NOMO-1 treated with DMSO at 0.1 percent for 48 hours (cell line): ENCODE measurements at regions not wholly inside any gene's neighbourhood (a gene's known extent, or its start where the extent isn't known, plus 50 kb on each side); places are given as distances from the start of the nearest gene placed in this dataset.
A peak's percentile ranks its signal among the peaks of the same experiment; 100 is the strongest.
"Not testable (repeated sequence)": the region's sequence is repeated elsewhere in the genome, so short reads cannot be mapped to it uniquely, and the experiment has no call there.

Experiments
- DNase-seq: peaks from one replicate; lab custom pipeline; 2025; ENCODE audit not compliant: unreplicated experiment; lab: John Stamatoyannopoulos, UW

- no peak for DNase-seq
Measured at GRCh38 chr4:79223993-79224776, 101.7 kb downstream of the NAA11 start.

GRCh38 chr4:79217025-79217424 lies 108.8 kb downstream of the NAA11 start:
- no peak for DNase-seq

- no peak for DNase-seq
Measured at GRCh38 chr4:79213702-79214101, 112.2 kb downstream of the NAA11 start.

- no peak for DNase-seq
Measured at GRCh38 chr4:79213010-79213409, 112.9 kb downstream of the NAA11 start.

- DNase-seq = no peak
Measured at GRCh38 chr4:79212311-79212710, 113.5 kb downstream of the NAA11 start.

GRCh38 chr4:79211490-79211889 lies 114.4 kb downstream of the NAA11 start:
- no peak for DNase-seq

GRCh38 chr4:79210636-79211049 lies 115.2 kb downstream of the NAA11 start:
- DNase-seq = no peak

- DNase-seq = peak; percentile 23
Measured at GRCh38 chr4:79209822-79210635, 115.8 kb downstream of the NAA11 start.

GRCh38 chr4:79209081-79209480 lies 116.8 kb downstream of the NAA11 start:
- no peak for DNase-seq

GRCh38 chr4:79207281-79207680 lies 118.6 kb downstream of the NAA11 start:
- no peak for DNase-seq

- DNase-seq = no peak
Measured at GRCh38 chr4:79206660-79207059, 119.2 kb downstream of the NAA11 start.

- DNase-seq = no peak
Measured at GRCh38 chr4:79205121-79205520, 120.7 kb downstream of the NAA11 start.

GRCh38 chr4:79201971-79202370 lies 123.9 kb downstream of the NAA11 start:
- no peak for DNase-seq

- DNase-seq = no peak
Measured at GRCh38 chr4:79199743-79200142, 126.1 kb downstream of the NAA11 start.

- no peak for DNase-seq
Measured at GRCh38 chr4:79198951-79199587, 126.8 kb downstream of the NAA11 start.

- DNase-seq = no peak
Measured at GRCh38 chr4:79197275-79198009, 128.4 kb downstream of the NAA11 start.

- not testable (repeated sequence) for DNase-seq
Measured at GRCh38 chr4:79191292-79191691, 134.6 kb downstream of the NAA11 start.

- DNase-seq = no peak
Measured at GRCh38 chr4:79185526-79186045, 140.3 kb downstream of the NAA11 start.

GRCh38 chr4:79184476-79184875 lies 141.4 kb downstream of the NAA11 start:
- DNase-seq = no peak

- no peak for DNase-seq
Measured at GRCh38 chr4:79182209-79182608, 143.7 kb downstream of the NAA11 start.

GRCh38 chr4:79181190-79181589 lies 144.7 kb downstream of the NAA11 start:
- no peak for DNase-seq
